ENCODE measurements at regions not wholly inside any gene's neighbourhood (a gene's known extent, or its start where the extent isn't known, plus 50 kb on each side); places are given as distances from the start of the nearest gene placed in this dataset.

GRCh38 chr2:59703796-59704195 is 849.7 kb downstream of the BCL11A start:
- no peak for DNase-seq (ENCODE audit: low read depth)
- no peak for TF ChIP-seq CTCF (conservative IDR thresholded peaks at IDR 0.05; ENCODE audit: control insufficient read depth, insufficient read depth, low read depth, low read length)
- no peak overlapping the region for H3K4me3 ChIP-seq (ENCODE audit: control insufficient read depth, low read depth, low read length)

GRCh38 chr2:59702026-59702425 is 851.4 kb downstream of the BCL11A start:
- no peak for TF ChIP-seq CTCF (conservative IDR thresholded peaks at IDR 0.05; ENCODE audit: control insufficient read depth, insufficient read depth, low read depth, low read length)
- H3K4me3 ChIP-seq (ENCODE audit: control insufficient read depth, low read depth, low read length), result no peak overlapping the region
- no peak for DNase-seq (ENCODE audit: low read depth)

- DNase-seq (ENCODE audit: low read depth), result no peak
- H3K4me3 ChIP-seq (ENCODE audit: control insufficient read depth, low read depth, low read length), result no peak overlapping the region
- TF ChIP-seq CTCF (conservative IDR thresholded peaks at IDR 0.05; ENCODE audit: control insufficient read depth, insufficient read depth, low read depth, low read length), result no peak
These were observed 852.0 kb downstream of the BCL11A start for GRCh38 chr2:59701271-59701994.

GRCh38 chr2:59694176-59694575 is 859.3 kb downstream of the BCL11A start:
- no peak overlapping the region for H3K4me3 ChIP-seq (ENCODE audit: control insufficient read depth, low read depth, low read length)
- DNase-seq (ENCODE audit: low read depth), result no peak
- TF ChIP-seq CTCF (conservative IDR thresholded peaks at IDR 0.05; ENCODE audit: control insufficient read depth, insufficient read depth, low read depth, low read length), result no peak

GRCh38 chr2:59693231-59693959 is 860.1 kb downstream of the BCL11A start:
- H3K4me3 ChIP-seq (ENCODE audit: control insufficient read depth, low read depth, low read length), result no peak overlapping the region
- no peak for DNase-seq (ENCODE audit: low read depth)
- TF ChIP-seq CTCF (conservative IDR thresholded peaks at IDR 0.05; ENCODE audit: control insufficient read depth, insufficient read depth, low read depth, low read length), result no peak

- no peak overlapping the region for H3K4me3 ChIP-seq (ENCODE audit: control insufficient read depth, low read depth, low read length)
- TF ChIP-seq CTCF (conservative IDR thresholded peaks at IDR 0.05; ENCODE audit: control insufficient read depth, insufficient read depth, low read depth, low read length), result no peak
- DNase-seq (ENCODE audit: low read depth), result no peak
These were observed 861.8 kb downstream of the BCL11A start for GRCh38 chr2:59691518-59692190.
